Stimulated activated CD8-positive, alpha-beta memory T cell treated with anti-CD3 and anti-CD28 coated beads, Interleukin-4, amount 100 ng/mL, for 48 hours (primary cell): ENCODE measurements at regions not wholly inside any gene's neighbourhood (a gene's known extent, or its start where the extent isn't known, plus 50 kb on each side); places are given as distances from the start of the nearest gene placed in this dataset.

Experiments
- DNase-seq: peaks from one replicate; pipeline ENCODE4 v3.0.0-alpha.2; 2020

GRCh38 chr2:106631281-106631680 lies 144.1 kb downstream of the CD8B2 start:
- DNase-seq = no peak

- no peak for DNase-seq
Observed at GRCh38 chr2:106638043-106638442, 150.9 kb downstream of the CD8B2 start.

- no peak for DNase-seq
Observed at GRCh38 chr2:106638580-106638979, 151.4 kb downstream of the CD8B2 start.

- DNase-seq = no peak
Observed at GRCh38 chr2:106642679-106643078, 155.5 kb downstream of the CD8B2 start.

- DNase-seq = no peak
Observed at GRCh38 chr2:106644623-106645022, 157.5 kb downstream of the CD8B2 start.

- no peak for DNase-seq
Observed at GRCh38 chr2:106646605-106647004, 159.4 kb downstream of the CD8B2 start.

- no peak for DNase-seq
Observed at GRCh38 chr2:106649306-106649705, 162.1 kb downstream of the CD8B2 start.

- DNase-seq = no peak
Observed at GRCh38 chr2:106653465-106653864, 166.3 kb downstream of the CD8B2 start.

GRCh38 chr2:106658616-106659015 lies 171.5 kb downstream of the CD8B2 start:
- no peak for DNase-seq

GRCh38 chr2:106664669-106665068 lies 177.5 kb downstream of the CD8B2 start:
- DNase-seq = no peak

GRCh38 chr2:106667478-106668070 lies 180.4 kb downstream of the CD8B2 start:
- DNase-seq = no peak

- DNase-seq = no peak
Observed at GRCh38 chr2:106685180-106685897, 198.2 kb downstream of the CD8B2 start.

GRCh38 chr2:106686814-106687213 lies 199.2 kb downstream of the ST6GAL2 start:
- no peak for DNase-seq

- no peak for DNase-seq
Observed at GRCh38 chr2:106694964-106695470, 190.9 kb downstream of the ST6GAL2 start.

- no peak for DNase-seq
Observed at GRCh38 chr2:106695919-106696318, 190.0 kb downstream of the ST6GAL2 start.

GRCh38 chr2:106700616-106701015 lies 185.4 kb downstream of the ST6GAL2 start:
- DNase-seq = no peak

- no peak for DNase-seq
Observed at GRCh38 chr2:106701203-106702022, 184.6 kb downstream of the ST6GAL2 start.

GRCh38 chr2:106703161-106703560 lies 182.8 kb downstream of the ST6GAL2 start:
- no peak for DNase-seq

GRCh38 chr2:106704798-106705197 lies 181.2 kb downstream of the ST6GAL2 start:
- no peak for DNase-seq

- DNase-seq = no peak
Observed at GRCh38 chr2:106705877-106706276, 180.1 kb downstream of the ST6GAL2 start.

- DNase-seq = no peak
Observed at GRCh38 chr2:106706283-106706682, 179.7 kb downstream of the ST6GAL2 start.

- DNase-seq = no peak
Observed at GRCh38 chr2:106708209-106708608, 177.8 kb downstream of the ST6GAL2 start.

GRCh38 chr2:106709229-106709628 lies 176.7 kb downstream of the ST6GAL2 start:
- no peak for DNase-seq

- no peak for DNase-seq
Observed at GRCh38 chr2:106719222-106719621, 166.7 kb downstream of the ST6GAL2 start.
